ENCODE measurements at regions not wholly inside any gene's neighbourhood (a gene's known extent, or its start where the extent isn't known, plus 50 kb on each side); places are given as distances from the start of the nearest gene placed in this dataset.

- TF ChIP-seq, protein P1, sequence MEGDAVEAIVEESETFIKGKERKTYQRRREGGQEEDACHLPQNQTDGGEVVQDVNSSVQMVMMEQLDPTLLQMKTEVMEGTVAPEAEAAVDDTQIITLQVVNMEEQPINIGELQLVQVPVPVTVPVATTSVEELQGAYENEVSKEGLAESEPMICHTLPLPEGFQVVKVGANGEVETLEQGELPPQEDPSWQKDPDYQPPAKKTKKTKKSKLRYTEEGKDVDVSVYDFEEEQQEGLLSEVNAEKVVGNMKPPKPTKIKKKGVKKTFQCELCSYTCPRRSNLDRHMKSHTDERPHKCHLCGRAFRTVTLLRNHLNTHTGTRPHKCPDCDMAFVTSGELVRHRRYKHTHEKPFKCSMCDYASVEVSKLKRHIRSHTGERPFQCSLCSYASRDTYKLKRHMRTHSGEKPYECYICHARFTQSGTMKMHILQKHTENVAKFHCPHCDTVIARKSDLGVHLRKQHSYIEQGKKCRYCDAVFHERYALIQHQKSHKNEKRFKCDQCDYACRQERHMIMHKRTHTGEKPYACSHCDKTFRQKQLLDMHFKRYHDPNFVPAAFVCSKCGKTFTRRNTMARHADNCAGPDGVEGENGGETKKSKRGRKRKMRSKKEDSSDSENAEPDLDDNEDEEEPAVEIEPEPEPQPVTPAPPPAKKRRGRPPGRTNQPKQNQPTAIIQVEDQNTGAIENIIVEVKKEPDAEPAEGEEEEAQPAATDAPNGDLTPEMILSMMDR (IDR thresholded peaks at IDR 0.05), result no peak
- no peak for TF ChIP-seq REST (IDR thresholded peaks at IDR 0.05; ENCODE audit: insufficient read depth in 1 of 2, low read depth in 2 of 2, low read length in 1 of 2)
- TF ChIP-seq TCF7L2 (IDR thresholded peaks at IDR 0.05; ENCODE audit: low read depth, low read length), result no peak
- no peak for TF ChIP-seq POLR2AphosphoS5 (IDR thresholded peaks at IDR 0.05; ENCODE audit: low read depth, low read length)
These were observed 904.6 kb upstream of the FBXO33 start for GRCh38 chr14:40336846-40337245.

Measured in Panc1 (cell line).